ENCODE measurements at regions not wholly inside any gene's neighbourhood (a gene's known extent, or its start where the extent isn't known, plus 50 kb on each side); places are given as distances from the start of the nearest gene placed in this dataset.

DNA sequence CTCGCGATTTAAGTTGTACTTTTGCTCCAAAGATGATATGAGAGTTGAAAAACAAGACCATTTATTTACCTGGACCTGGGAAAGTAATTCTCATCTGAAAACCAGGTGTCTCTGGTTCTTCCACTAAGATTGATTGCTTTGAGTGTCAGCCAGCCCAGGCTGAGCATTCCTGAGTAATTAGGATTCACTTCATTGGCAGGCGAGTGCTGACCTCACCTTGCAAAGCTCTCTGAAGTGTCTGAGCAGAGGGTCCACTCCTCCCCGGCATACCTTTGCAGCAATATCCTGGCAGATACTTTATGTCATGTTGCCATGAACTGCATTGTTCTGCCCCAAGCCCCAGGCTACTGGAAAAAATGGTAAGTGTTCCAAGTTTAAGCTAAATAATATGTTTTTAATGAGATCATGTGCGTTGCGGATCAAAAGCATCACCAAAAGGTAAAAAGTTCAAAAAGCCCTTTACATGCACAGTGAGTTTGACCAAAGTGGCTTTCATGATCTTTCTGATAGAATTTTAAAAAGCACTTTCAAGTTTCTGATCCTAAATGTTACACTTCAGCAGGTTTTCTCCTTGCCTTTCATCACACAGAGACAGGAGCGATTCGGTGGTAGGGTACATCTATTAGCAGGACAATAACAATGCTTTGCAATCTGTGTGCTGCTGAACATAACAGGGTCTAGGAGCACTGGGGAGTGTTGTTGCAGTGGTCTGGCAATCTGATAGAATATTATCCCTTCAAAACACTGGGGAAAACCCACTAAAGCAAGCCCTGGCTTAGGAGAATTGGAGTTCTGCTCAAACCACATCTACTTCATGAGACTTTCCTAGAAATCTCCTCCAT lies 127.8 kb upstream of the EEF1E1 start:
- ATAC-seq (no peak), DNase-seq (no peak)
- TF ChIP-seq, protein P1, sequence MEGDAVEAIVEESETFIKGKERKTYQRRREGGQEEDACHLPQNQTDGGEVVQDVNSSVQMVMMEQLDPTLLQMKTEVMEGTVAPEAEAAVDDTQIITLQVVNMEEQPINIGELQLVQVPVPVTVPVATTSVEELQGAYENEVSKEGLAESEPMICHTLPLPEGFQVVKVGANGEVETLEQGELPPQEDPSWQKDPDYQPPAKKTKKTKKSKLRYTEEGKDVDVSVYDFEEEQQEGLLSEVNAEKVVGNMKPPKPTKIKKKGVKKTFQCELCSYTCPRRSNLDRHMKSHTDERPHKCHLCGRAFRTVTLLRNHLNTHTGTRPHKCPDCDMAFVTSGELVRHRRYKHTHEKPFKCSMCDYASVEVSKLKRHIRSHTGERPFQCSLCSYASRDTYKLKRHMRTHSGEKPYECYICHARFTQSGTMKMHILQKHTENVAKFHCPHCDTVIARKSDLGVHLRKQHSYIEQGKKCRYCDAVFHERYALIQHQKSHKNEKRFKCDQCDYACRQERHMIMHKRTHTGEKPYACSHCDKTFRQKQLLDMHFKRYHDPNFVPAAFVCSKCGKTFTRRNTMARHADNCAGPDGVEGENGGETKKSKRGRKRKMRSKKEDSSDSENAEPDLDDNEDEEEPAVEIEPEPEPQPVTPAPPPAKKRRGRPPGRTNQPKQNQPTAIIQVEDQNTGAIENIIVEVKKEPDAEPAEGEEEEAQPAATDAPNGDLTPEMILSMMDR (IDR thresholded peaks at IDR 0.05) = no peak
- Histone ChIP-seq H3K9me3 (no peaks in the 10 kb centered on the region), H3K4me3 (no peak overlapping the region), H3K4me1 (ENCODE audit: low read depth) (no peaks in the 10 kb centered on the region), H3K36me3 (ENCODE audit: low read depth) (no peaks in the 10 kb centered on the region)
- intact Hi-C loops (cut with DNase I, micrococcal nuclease) = no loop called here

DNA sequence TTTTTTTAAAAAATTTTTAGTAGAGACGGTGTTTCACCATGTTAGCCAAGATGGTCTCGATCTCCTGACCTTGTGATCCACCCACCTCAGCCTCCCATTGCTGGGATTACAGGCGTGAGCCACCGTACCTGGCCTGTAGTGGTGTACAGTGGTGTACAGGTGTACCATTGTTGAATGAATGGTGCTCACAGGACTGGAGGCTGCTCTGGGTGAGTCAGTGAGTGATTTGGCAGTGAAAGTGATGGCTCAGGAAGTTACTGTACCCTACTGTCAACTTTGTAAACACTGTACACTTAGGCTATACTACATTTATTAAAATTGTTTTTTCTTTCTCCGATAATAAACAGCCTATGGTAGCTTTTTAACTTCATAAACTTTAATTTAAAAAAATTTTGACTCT lies 122.8 kb upstream of the EEF1E1 start:
- Histone ChIP-seq H3K9me3 (no peaks in the 10 kb centered on the region), H3K36me3 (ENCODE audit: low read depth) (no peaks in the 10 kb centered on the region), H3K4me1 (ENCODE audit: low read depth) (no peaks in the 10 kb centered on the region), H3K4me3 (no peak overlapping the region)
- DNase-seq (no peak), ATAC-seq (no peak)
- TF ChIP-seq, protein P1 (IDR thresholded peaks at IDR 0.05) = no peak
- intact Hi-C loops (cut with DNase I, micrococcal nuclease) = no loop called here

DNA sequence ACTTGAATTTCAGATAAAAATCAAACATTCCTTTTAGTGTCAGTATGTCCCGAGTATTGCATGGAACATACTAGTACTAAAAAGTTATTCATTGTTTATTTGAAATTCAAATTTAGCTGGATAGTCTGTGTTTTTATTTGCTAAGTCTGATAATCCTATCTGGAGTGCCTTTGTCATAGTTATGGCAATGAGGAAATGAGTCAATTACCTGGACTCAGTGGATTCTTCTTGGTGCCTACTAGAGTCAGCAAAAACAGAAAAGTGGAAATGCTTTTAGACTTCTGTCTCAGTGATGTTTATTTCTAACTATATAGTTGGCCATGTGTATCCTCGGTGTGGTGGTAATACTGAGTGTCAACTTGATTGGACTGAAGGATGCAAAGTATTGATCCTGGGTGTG lies 121.3 kb upstream of the EEF1E1 start:
- TF ChIP-seq, protein P1 (IDR thresholded peaks at IDR 0.05) = no peak
- H3K4me3 ChIP-seq = no peak overlapping the region
- DNase-seq (no peak), ATAC-seq (no peak)
- intact Hi-C loops (cut with DNase I, micrococcal nuclease) = no loop called here
- no peaks in the 10 kb centered on the region for H3K4me1 ChIP-seq (ENCODE audit: low read depth)
- no peaks in the 10 kb centered on the region for H3K9me3 ChIP-seq
- no peaks in the 10 kb centered on the region for H3K36me3 ChIP-seq (ENCODE audit: low read depth)

DNA sequence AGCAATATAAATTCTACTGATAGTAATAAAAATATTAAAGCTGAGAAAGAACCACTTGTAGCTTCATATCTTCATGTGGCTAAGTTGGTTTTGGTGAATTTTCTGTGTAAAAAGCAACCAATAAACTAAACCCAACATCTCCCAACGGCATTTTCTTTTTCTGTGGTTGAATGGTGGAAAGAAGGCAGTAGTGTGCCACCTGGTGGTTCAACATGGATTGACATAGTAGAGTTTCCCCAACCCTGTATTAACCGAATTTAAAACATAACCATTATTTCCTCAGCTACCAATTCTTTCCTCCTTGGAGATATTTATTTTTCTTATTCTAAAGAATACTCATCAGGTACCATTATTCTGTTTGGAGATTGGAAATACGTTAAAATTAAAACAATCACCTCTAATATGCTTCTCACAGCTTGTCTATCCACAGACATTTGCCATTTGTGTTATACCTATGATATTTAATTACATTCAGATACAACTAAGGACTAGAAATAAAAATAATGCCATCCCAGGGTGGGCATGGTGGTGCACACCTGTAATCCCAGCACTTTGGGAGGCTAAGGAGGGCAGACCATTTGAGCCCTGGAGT lies 117.1 kb upstream of the EEF1E1 start:
- TF ChIP-seq, protein P1 (IDR thresholded peaks at IDR 0.05) = no peak
- H3K36me3 ChIP-seq (ENCODE audit: low read depth) = no peaks in the 10 kb centered on the region
- no peak overlapping the region for H3K4me3 ChIP-seq
- no peaks in the 10 kb centered on the region for H3K4me1 ChIP-seq (ENCODE audit: low read depth)
- H3K9me3 ChIP-seq = no peaks in the 10 kb centered on the region
- peak in 1 of 3 donors; percentile 81 for DNase-seq
- intact Hi-C loops (cut with DNase I, micrococcal nuclease) = loop anchor here in 1 of 2 donors (5.0 kb wide), 1 partner anchor 87 kb away; no protein-coding TSS in a partner anchor
- peak; percentile 65 for ATAC-seq

DNA sequence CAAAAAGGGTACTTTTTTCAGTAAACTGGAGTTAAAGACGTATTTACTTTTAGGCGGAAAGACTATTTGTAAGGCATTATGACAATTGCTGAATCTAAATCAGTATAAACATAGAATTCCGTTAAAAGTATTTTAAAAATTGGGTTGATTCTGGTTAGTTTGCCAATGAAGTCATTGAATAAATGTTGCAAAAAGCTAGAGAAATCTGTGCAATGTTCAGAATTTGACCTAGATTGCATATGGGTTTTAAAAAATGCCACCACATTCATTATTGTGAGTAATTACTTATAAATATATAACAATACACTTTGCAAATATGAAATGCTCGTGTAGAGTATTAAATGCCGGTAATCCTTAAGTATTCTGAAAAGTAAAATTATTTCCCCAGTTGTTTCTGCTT lies 116.5 kb upstream of the EEF1E1 start:
- H3K4me1 ChIP-seq (ENCODE audit: low read depth) = no peaks in the 10 kb centered on the region
- intact Hi-C loops (cut with DNase I, micrococcal nuclease) = loop anchor here in 1 of 2 donors (5.0 kb wide), 1 partner anchor 87 kb away; no protein-coding TSS in a partner anchor
- DNase-seq (no peak), ATAC-seq (no peak)
- H3K9me3 ChIP-seq = no peaks in the 10 kb centered on the region
- TF ChIP-seq, protein P1 (IDR thresholded peaks at IDR 0.05) = no peak
- no peaks in the 10 kb centered on the region for H3K36me3 ChIP-seq (ENCODE audit: low read depth)
- H3K4me3 ChIP-seq = no peak overlapping the region

All from mucosa of descending colon (tissue), 3 donors.